Stimulated activated CD8-positive, alpha-beta memory T cell treated with anti-CD3 and anti-CD28 coated beads, Interleukin-15, amount 100 ng/mL, for 1 hour (primary cell): ENCODE measurements at regions not wholly inside any gene's neighbourhood (a gene's known extent, or its start where the extent isn't known, plus 50 kb on each side); places are given as distances from the start of the nearest gene placed in this dataset.

Source experiments
- DNase-seq: peaks from one replicate; pipeline ENCODE4 v3.0.0-alpha.2; 2020; ENCODE audit warnings: low read depth

DNA sequence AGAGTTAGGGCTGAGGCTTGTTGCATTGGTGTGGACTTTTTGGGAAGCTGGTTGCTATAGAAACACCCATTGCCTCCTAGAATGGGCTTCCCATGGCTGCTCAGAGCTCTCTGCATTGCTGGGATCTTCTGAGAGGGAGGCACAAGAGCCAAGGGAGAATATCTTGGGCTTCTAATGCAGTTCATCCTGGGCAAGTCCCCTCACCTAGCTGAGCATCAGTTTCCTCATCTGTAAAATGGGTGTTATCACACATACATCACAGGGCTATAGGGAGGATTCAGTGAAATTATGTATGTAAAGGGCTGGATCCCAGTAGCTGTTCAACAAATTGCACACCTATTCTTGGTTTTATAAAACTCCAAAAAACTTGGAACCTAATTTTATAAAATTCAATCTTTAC lies 106.1 kb upstream of the ALDH1B1 start:
- no peak for DNase-seq

DNA sequence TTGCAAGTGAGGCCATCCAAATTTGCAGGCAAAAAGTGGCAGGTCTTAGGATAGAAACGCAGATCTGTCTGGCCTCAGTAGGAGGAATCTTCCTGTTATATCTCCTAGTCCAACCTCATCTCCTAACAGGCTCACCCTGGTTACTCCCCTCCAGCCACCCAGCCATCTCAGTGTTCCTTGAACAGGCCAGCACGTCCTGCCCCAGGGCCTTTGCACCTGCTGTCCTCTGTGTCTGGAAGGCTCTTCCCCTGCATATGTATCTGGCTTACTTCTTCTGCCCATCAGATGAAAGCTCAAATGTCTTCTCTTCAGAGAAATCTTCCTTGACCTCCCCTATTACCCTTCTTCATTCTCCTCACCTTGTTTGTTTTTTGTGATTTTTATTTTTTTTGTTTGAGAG lies 107.3 kb upstream of the ALDH1B1 start:
- no peak for DNase-seq

DNA sequence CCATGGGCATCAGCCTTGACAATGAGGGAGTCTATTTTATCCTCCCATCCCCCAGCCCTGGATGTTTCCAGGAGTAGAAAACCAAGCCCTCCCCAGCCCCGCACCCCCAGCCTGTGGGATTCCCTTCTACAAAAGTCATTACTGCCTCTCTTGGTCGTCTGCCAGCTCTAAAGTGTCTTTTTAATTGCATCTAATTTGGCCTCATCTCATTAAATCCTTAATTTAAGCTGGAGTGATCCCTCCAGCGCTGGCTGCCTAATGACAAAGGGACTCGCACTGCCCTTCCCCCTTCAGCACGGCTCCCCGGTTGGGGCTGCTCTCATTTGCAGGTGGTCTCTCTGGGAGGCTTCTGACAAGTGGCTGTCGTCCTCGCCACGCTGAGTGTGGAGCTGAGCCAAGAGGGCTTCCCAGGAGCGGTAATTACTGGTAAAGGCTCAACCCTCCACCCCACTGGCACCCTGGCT lies 107.9 kb upstream of the ALDH1B1 start:
- no peak for DNase-seq

DNA sequence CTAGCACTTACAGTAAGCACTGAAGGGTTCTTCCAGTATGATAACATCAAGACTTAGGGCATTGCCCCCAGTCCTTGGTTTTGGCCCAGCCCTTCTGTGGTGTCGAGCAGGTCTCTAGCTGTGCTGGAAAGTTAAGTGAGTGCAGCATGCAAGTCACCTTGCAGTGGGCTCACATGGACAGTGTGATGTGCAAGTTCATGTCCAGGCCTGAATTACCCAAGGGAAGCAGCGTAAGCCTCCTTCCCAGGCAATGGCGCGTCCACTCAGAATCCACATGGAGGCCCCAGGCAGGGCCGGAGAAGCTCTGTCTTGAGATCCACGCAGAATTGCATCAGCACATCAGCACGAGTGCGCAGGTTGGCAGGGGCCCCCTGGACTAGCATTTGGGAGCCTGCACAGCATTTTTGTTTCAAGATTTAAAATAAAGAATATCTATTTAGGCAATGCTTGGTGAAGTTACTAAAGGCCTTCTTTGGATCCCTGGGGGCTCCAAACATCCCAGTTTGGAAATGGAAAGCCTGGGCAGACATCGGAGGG lies 108.4 kb upstream of the ALDH1B1 start:
- no peak for DNase-seq

DNA sequence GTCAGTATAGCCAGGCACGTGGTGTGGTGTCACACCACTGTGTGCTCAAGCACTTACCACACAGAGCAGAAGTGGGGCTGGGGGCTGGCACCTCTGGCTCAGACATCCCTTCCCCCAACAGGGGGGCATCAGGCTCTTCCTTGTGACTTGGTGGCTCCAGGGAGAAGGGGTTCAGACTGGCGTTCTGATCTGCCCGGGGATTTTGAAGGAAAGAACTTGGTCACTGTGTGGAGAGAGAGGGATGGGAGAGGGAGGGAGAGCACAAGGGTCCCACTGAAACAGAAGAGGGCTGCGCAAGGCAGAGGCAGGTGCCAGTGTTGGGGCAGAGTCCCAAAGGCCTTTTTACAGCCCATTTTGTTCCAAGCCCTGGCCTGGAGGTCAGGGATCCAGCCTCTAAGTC lies 109.7 kb upstream of the ALDH1B1 start:
- no peak for DNase-seq

DNA sequence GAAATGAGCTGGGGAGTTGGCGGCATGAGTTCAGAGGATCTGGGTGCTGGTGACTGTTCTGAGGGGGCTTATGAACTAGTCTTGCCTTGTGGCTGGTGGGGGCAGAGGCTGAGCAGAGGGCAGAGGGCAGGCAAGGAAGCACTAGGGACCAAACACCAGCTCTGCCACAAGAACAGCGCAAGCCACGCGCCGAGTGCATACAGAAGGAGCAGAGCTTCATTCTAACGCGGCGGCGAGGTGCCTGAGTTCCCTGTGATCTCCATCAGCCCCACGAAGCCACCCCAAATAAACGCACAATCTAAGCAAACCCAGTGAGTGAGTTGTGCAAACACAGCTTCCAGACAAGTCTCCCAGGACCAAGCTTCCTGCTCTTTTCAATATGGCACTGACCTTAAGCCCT lies 110.6 kb upstream of the ALDH1B1 start:
- DNase-seq = no peak

DNA sequence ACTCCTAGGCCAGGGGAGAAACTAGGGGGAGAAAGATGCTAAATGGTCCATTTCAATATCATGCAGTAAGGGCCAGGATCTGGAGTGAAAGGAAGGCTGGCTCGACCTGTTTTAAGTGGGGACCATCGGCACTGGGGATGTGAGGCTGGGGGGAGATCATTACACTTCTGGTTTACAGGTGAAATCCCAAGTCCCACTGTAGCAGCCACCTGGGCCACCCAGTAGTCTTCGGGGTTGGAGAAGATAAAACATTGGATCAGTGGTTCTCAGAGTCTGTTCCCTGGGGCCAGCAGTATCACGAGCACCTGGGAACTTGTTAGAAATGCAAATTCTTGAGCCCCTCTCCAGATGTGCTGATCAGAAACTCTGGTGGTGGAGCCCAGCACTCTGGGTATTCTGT lies 111.3 kb upstream of the ALDH1B1 start:
- DNase-seq = no peak

DNA sequence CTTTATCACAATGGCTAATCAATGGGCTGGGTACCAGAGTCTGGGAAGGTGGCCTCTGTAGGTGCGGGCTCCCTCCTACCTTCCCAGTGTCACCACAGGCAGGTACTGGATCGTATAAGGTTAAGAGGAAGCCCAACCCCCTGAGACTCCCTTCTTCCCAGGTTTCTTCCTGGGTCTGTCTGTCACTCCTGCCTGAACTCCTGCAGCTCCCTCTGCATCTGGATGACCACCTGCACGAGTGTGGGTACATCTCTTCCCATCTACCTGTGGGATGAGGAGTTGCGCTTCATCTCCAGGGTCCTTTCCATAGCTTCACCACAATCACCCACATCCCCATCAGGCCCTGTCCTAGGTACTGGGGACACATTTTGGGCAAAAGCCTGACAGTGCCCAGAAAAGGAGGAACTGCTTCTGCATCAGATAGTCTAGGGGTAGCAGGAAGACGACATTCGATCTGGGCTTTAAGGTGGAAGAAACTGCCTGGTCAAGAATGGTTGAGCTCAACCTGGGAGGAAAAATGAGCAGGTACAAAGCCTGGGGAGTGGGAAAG lies 112.2 kb upstream of the ALDH1B1 start:
- no peak for DNase-seq

DNA sequence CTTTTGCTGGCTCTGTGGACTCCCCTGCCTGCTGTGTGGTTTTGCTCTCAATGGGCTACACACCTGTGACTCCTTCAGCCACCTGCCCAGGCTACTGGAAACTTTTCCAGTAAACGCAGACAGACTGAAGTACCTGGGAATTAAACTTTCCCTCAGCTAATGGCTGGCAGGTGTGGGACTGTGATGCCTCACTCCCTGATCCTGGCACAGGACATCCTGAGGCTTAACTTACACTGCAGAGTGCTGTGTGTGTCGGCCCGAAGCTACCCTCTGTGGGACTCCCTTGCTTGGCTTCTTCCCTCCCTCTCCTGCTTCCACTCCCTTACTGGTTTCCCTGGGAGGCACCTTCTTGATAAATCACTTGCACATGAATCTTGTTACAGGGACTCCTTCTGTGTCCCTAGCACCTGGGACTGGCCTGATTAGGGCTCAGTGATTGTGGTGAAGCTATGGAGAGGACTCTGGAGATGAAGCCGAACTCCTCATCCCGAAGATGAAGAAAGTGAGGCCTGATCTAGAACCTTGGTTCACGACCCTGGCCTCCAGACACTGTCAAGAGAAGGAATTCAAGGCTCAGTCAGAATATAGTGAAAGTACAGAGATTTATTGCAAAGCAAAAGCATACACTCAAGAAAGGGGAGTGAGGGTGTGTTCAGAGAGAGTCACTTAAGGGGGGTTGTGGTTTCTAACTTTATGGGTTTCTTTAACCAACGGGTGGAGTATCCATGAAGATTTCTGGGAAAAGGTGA lies 113.4 kb upstream of the ALDH1B1 start:
- DNase-seq = no peak

DNA sequence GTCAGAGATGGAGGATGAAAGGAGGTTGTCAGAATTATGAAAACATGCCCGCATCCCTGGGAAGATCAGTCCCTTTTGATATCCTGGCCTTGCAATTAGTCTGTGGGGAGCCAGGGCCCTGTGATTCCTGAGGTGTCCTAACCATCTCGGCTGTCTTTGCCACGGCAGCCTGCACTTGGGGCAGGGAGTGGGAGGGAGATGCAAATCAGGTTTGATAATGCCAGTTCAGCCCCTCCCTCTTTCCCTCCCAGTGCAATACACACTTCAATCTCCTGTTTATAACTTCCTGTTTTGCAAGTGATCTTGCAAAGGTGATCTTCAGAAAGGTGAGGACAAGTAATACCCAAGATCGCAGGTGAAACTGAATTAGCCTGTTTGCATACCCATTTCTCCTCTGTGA lies 114.0 kb upstream of the ALDH1B1 start:
- no peak for DNase-seq

DNA sequence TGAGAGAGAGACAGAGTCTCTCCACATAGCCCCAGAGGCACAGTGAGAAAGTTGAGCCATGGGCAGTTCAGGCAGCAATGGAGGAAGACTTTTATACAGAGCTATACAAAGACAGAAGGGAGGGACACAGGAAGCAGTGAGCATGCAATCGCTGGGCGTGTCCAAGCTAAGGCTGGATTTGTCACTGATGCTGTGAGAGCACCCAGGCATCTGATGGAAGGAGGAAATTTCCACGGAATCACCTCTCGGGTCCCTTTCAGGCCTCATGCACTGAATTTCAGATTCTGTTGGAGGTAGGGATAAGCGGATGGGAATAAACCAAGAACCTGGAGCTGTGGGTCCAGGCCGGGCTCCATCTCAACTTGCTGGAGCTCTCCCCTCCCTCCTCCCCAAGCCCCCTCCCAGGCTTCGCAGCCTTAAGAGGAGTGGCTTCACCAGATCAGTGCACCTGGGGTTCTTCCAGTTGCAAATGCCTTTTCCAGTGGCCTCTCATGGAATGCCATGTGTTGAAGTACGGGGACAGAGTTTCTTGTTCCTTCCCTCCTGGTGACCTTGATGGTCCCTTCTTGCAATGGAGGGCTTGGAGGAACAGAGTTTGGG lies 114.8 kb upstream of the ALDH1B1 start:
- DNase-seq = no peak

DNA sequence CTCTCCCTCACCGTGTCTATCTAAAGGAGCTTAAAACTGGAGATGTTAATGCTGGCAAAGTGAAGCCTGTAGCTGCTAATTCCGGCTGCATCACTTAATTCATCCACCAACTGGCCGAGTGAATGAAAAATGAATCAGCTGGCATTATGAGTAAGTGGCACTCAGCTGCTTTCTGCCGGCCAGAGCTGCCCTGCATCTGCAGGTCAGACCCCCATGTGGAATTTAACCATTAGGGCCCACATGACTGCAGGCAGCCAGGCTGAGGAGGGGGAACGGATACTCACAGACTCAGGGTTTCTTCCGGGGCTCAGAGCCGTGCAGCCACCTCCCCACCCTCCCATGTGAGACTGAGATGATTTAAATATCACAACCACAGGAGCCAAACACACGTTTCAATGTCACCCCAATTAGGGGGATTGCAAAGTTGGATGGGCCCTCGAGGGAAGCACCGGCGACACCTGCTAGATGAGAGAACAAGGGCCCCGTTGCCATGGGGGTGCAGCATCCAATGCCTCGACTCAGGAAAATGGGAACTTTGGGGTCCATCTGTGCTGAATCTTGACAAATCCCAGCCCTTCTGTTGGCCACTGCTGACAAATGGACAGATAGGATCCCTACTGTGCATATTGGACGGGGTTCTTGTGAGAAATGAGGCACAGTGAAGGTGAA lies 115.6 kb upstream of the ALDH1B1 start:
- no peak for DNase-seq

DNA sequence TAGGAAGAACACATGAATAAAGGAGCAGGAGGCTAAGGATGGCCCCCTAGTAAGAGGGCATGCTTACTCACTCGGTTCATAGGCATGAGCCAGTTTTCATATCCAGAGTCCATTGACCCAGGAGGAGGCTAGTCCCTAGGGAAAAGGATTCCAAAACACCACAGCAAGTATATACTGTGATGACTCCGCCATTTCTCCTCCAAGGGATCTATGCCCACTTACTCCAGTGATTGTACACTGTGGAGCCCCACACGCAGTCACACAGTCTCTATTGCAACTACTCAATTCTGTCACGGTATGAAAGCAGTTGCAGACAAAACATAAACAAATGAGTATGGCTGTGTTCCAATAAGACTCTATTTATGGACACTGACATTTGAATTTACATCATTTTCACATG lies 117.7 kb upstream of the ALDH1B1 start:
- DNase-seq = no peak

DNA sequence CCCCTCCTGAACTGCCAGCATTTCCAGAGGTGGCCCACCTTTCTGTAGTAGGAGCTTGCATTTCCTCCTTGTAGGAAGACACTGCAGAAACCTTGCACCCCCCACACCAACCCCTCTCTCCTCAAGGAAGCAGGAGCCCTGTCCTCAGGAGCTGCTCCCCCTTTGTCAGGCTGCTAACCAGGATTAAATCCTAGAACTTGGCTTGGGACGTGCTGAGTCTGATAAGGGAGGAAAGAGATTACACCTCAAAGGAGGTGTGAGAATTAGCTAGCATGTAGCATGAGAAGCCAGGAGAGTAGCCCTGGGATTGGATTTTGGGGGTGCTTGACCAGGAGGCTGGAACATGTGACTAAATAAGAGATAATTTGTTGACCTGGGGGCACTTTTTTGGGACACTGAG lies 119.8 kb upstream of the ALDH1B1 start:
- DNase-seq = no peak

DNA sequence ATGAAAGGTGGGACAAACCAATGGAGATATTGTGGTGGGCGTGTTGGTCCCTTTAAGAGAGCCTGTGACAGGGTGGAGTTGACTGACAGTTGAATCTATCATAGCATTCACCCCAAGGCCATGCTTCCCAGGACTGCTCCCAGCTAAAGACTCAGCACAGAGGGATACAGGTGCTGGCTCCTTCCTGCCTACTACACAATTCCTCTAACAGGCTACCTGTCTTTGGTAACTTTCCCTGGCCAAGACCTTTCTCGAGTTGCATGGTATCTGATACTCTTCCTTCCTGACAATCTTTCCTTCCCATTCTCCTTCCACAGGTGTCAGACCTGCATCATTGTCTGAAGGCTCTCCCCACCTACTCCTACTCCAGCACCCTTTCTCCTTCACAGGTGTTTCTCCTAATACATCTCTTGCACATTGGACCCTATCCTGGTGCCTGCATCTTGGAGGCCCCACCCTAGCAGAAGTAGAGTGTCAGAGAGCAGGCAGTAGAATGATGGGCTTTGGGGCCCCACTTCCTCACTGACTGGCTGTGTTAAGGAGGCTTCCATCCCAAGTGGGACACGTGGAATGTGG lies 120.7 kb upstream of the ALDH1B1 start:
- no peak for DNase-seq

DNA sequence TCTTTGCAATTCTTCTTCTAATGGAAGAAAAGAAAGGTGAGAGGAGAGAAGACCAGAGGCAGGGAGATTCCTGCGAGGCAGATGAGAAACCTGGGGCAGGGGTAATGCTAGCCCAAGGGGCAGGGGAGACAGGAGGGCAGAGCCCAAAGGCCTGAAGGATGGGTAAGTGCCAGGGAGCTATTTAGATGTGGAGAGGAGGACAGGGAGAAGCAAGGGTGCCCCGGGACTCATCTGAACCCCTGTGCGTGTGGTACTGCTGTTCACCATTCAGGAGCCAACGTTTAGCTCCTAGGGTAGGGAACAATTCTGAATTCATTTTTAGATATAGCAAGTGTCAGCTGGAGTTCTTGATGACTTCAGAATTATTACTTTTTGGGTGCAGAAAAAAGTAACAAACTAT lies 122.7 kb upstream of the ALDH1B1 start:
- DNase-seq = no peak

DNA sequence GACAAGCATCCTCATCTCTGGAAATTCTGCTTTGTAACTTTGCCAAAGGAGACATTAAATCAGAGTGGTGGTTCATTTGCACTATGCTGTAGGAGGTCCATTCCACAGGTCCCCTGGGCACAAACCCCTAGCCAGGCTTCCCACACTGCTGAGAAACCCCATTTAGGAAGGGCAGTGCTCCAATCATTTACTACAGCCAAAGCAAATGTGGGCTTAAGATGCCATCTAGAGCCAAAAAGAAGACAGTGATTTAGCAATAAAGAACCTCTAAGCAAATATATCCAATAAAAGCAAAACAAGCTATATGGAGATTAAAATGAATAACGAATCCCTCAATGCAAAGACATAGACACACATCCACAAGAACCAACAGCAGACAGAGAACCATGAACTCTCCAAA lies 129.0 kb upstream of the ALDH1B1 start:
- no peak for DNase-seq

DNA sequence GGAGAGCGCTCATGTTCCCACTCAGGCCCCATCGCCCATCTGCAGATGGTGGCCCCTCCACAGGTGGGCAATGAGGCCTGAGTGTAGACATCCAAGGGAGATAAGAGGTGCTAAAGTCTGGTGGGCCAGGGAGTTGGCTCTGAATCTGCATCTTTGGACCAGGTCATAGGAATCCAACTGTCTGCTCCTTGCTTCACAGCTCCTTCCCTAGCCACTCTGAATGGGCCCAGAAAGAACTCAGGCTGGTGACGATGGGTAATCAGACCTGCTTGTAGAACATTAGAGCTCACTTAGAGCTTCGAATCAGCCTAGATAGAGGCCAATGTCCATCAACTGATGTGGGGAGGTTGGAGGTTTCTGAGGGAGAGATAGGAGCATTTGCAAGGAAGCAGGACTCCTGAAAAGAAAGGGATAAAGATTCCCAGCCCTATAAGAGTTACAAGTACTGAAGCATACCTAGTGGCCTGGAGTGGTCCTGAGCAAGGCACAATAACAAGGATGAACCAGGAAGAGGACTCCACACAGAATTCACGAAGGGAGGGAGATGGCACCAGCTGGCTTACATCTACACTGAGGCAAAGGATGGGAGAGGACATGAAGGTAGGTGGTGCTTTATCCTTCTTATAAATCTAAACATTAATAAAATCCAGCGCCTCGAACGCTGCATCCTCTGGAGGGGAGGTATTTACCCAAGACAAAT lies 132.8 kb upstream of the ALDH1B1 start:
- no peak for DNase-seq

DNA sequence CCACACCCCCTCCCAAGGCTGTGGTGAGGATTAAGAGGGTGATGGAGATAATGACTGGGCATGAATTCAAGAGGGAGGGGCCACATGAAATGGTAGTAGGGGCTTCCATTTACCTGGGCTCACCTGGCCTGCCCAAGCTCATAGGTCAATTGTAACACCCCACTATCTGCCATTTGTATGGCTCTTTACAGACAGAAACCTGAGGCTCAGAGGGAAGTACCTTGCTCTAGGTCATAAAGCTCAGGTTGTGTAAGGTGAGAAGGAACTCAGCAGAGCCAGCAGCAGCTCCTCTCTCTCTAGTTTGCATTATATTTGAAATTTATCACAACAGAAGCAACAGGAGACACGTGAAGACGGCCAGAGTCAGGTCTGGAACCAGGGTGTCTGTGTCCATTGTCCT lies 133.4 kb upstream of the ALDH1B1 start:
- DNase-seq = no peak

DNA sequence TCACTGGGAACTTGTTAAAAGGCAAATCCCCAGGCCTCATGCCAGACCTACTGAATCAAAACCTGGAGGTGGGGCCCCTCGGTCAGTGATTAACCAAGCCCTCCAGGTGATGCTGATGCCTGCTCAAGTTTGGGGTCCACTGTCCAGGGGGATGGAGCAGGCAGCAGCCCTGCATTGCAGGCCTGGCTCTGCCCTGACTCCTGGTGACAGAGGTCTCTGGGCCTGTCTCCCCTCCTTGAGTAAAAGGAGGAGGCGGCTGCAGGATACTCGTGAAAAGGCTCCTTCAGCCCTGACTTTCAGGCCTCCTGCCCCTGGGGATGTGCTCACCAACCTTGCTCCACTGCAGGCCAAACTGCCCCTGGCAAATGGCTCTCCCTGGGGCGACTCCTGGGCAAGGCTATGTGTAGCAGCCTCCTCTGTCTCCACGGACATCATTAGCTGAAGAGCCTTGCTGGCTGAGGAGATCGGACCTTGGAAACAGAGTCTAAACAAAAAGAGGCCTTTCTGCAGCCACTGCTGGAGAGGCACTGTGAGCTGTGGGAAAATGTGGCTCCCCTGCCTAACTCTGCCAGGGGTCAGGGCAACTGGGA lies 134.8 kb upstream of the ALDH1B1 start:
- no peak for DNase-seq

DNA sequence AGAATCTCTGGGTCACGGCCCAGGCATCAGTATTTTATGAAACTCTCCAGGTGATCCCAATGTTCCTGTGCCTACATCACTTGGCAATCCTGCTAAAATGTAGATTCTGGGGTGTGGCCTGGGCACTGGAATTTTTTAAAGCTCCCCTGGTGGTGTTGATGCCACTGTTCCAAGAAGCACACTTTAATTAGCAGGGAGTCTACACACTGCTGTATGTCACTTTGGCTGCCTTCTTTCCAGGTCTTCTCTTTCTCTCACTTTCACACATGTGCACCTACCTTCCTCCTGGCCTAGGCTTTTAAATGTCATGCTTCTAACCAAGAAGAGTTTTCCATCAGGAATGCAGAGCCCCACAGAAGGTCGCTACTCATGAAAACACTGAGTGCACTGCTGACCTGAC lies 136.0 kb upstream of the ALDH1B1 start:
- DNase-seq = no peak

DNA sequence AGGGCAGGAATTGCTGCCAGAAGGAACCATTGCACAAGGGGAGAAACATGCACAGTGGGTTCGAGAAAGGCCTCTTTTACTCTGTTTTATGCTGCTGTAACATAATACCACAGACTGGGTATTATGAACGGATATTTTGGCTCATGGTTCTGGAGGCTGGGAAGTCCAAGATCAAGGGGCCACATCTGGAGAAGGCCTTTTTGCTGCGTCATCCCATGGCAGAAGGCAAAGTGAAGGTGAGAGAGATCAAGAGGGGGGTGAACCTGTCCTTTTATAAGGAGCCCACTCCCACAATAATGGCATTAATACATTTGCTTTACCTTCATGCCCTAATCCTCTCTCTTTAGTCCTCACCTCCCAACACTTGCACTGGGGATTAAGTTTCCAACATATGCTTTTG lies 136.9 kb upstream of the ALDH1B1 start:
- DNase-seq = no peak
